ENCODE measurements at regions not wholly inside any gene's neighbourhood (a gene's known extent, or its start where the extent isn't known, plus 50 kb on each side); places are given as distances from the start of the nearest gene placed in this dataset.

GRCh38 chr10:121296881-121297585 is 301.2 kb downstream of the FGFR2 start:
- TF ChIP-seq SP1 (IDR thresholded peaks at IDR 0.05; ENCODE audit: low read depth) (no peak), JUND (IDR thresholded peaks at IDR 0.05) (no peak)
